H9 (cell line): ENCODE measurements at regions not wholly inside any gene's neighbourhood (a gene's known extent, or its start where the extent isn't known, plus 50 kb on each side); places are given as distances from the start of the nearest gene placed in this dataset.

ENCODE experiments used
- DNase-seq: peaks from one replicate; pipeline ENCODE4 v3.0.0-alpha.2; 2017
- H2AFZ ChIP-seq: one replicate; pipeline ENCODE4 v1.6.1; 2013; ENCODE audit warnings: mild to moderate bottlenecking, low read length, control low read depth, moderate library complexity
- H2AK5ac ChIP-seq: 2 replicates; pipeline ENCODE4 v1.6.1; 2013; ENCODE audit warnings: low read length, control low read depth, mixed read lengths; ENCODE audit not compliant: insufficient read length
- H2BK120ac ChIP-seq: one replicate; pipeline ENCODE4 v1.6.1; 2013; ENCODE audit warnings: low read depth, mild to moderate bottlenecking, low read length, control low read depth, inconsistent platforms; ENCODE audit not compliant: poor library complexity, severe bottlenecking
- H2BK12ac ChIP-seq: 2 replicates; pipeline ENCODE4 v1.6.1; 2013; ENCODE audit warnings: low read length, control low read depth, mixed read lengths, low read depth; ENCODE audit not compliant: insufficient read length
- H2BK15ac ChIP-seq: 2 replicates; pipeline ENCODE4 v1.6.1; 2013; ENCODE audit warnings: low read depth, low read length, control low read depth
- H2BK20ac ChIP-seq: one replicate; pipeline ENCODE4 v1.6.1; 2013; ENCODE audit warnings: low read depth, mild to moderate bottlenecking, low read length, control low read depth, inconsistent platforms; ENCODE audit not compliant: poor library complexity, severe bottlenecking
- H2BK5ac ChIP-seq: 2 replicates; pipeline ENCODE4 v1.6.1; 2013; ENCODE audit warnings: low read length, control low read depth, mixed read lengths; ENCODE audit not compliant: insufficient read length
- H3K14ac ChIP-seq: 2 replicates; pipeline ENCODE4 v1.6.1; 2013; ENCODE audit warnings: low read length, control low read depth; ENCODE audit not compliant: insufficient read depth
- H3K18ac ChIP-seq: 2 replicates; pipeline ENCODE4 v1.6.1; 2013; ENCODE audit warnings: low read depth, mild to moderate bottlenecking, mixed read lengths, low read length, control low read depth; ENCODE audit not compliant: insufficient read length
- H3K23ac ChIP-seq: 2 replicates; pipeline ENCODE4 v1.6.1; 2013; ENCODE audit warnings: low read length, control low read depth, mixed read lengths, low read depth; ENCODE audit not compliant: insufficient read length
- H3K23me2 ChIP-seq: 2 replicates; pipeline ENCODE4 v1.6.1; 2013; ENCODE audit warnings: low read depth, mild to moderate bottlenecking, mixed read lengths, low read length, control low read depth; ENCODE audit not compliant: insufficient read length, poor library complexity, severe bottlenecking
- H3K27ac ChIP-seq: 2 replicates; pipeline ENCODE4 v1.5.1; 2013; ENCODE audit warnings: low read length, control low read depth, mixed read lengths, low read depth; ENCODE audit not compliant: insufficient read length
- H3K27me3 ChIP-seq: 2 replicates; pipeline ENCODE4 v1.6.1; 2013; ENCODE audit warnings: low read length, control low read depth, inconsistent platforms; ENCODE audit not compliant: insufficient read depth
- H3K4ac ChIP-seq: 2 replicates; pipeline ENCODE4 v1.6.1; 2013; ENCODE audit warnings: low read depth, mild to moderate bottlenecking, control low read depth, inconsistent platforms, low read length, moderate library complexity
- H3K4me1 ChIP-seq: 2 replicates; pipeline ENCODE4 v1.6.1; 2013; ENCODE audit warnings: low read length, control low read depth, inconsistent platforms; ENCODE audit not compliant: insufficient read depth
- H3K4me2 ChIP-seq: 2 replicates; pipeline ENCODE4 v1.6.1; 2013; ENCODE audit warnings: low read length, control low read depth, mixed read lengths; ENCODE audit not compliant: insufficient read length, insufficient read depth
- H3K56ac ChIP-seq: 2 replicates; pipeline ENCODE4 v1.6.1; 2013; ENCODE audit warnings: low read depth, mild to moderate bottlenecking, mixed read lengths, low read length, control low read depth; ENCODE audit not compliant: insufficient read length
- H3K79me1 ChIP-seq: 2 replicates; pipeline ENCODE4 v1.6.1; 2013; ENCODE audit warnings: low read depth, mild to moderate bottlenecking, moderate library complexity, low read length, control low read depth, inconsistent platforms; ENCODE audit not compliant: insufficient read depth, poor library complexity, severe bottlenecking
- H3K79me2 ChIP-seq: 2 replicates; pipeline ENCODE4 v1.6.1; 2013; ENCODE audit warnings: low read length, control low read depth, inconsistent platforms; ENCODE audit not compliant: insufficient read depth
- H3K9ac ChIP-seq: 2 replicates; pipeline ENCODE4 v1.6.1; 2013; ENCODE audit warnings: low read length, control low read depth, mixed read lengths; ENCODE audit not compliant: insufficient read length; ENCODE audit errors: extremely low read depth
- H3K9me3 ChIP-seq: one replicate; pipeline ENCODE4 v1.6.1; 2013; ENCODE audit warnings: low read depth, low read length, inconsistent platforms; ENCODE audit not compliant: control insufficient read depth
- H3T11ph ChIP-seq: one replicate; pipeline ENCODE4 v1.6.1; 2013; ENCODE audit warnings: mild to moderate bottlenecking, low read length, control low read depth, inconsistent platforms
- H4K20me1 ChIP-seq: one replicate; pipeline ENCODE4 v1.6.1; 2013; ENCODE audit not compliant: control insufficient read depth, insufficient read length, insufficient read depth
- H4K5ac ChIP-seq: 2 replicates; pipeline ENCODE4 v1.6.1; 2013; ENCODE audit warnings: low read depth, mild to moderate bottlenecking, mixed read lengths, low read length, control low read depth; ENCODE audit not compliant: insufficient read length
- H4K8ac ChIP-seq: replicated peaks from 2 replicates; pipeline ENCODE4 v1.6.1; 2013; ENCODE audit warnings: low read length, control low read depth, mixed read lengths, low read depth; ENCODE audit not compliant: insufficient read length
- H4K91ac ChIP-seq: 2 replicates; pipeline ENCODE4 v1.6.1; 2013; ENCODE audit warnings: low read depth, mild to moderate bottlenecking, moderate library complexity, mixed read lengths, low read length, control low read depth; ENCODE audit not compliant: insufficient read length
- H3K27ac Mint-ChIP-seq, 3 experiments: 2 replicates in 2 of 3; 3 replicates in 1 of 3; pipeline ENCODE4 v1.8.0; 2020 to 2021; ENCODE audit warnings: mixed read lengths in 3 of 3, mild to moderate bottlenecking in 1 of 3, moderate library complexity in 1 of 3
- H3K27me3 Mint-ChIP-seq: 2 replicates; pipeline ENCODE4 v1.8.0; 2021; ENCODE audit warnings: low read depth, mild to moderate bottlenecking, moderate library complexity, mixed read lengths
- H3K36me3 Mint-ChIP-seq, 3 experiments: 2 replicates in 2 of 3; 3 replicates in 1 of 3; pipeline ENCODE4 v1.8.0; 2020 to 2021; ENCODE audit warnings: low read depth in 3 of 3, mixed read lengths in 3 of 3; ENCODE audit not compliant: insufficient read depth in 1 of 3
- H3K4me1 Mint-ChIP-seq, 2 experiments: 2 replicates each; pipeline ENCODE4 v1.8.0; 2020; ENCODE audit warnings: mixed read lengths in 2 of 2
- H3K4me3 Mint-ChIP-seq, 2 experiments: 2 replicates in 1 of 2; 3 replicates in 1 of 2; pipeline ENCODE4 v1.8.0; 2020 to 2021; ENCODE audit warnings: mild to moderate bottlenecking in 2 of 2, mixed read lengths in 2 of 2, moderate library complexity in 1 of 2
- H3K9me3 Mint-ChIP-seq, 2 experiments: 2 replicates in 1 of 2; 3 replicates in 1 of 2; pipeline ENCODE4 v1.8.0; 2020; ENCODE audit warnings: mild to moderate bottlenecking in 2 of 2, mixed read lengths in 2 of 2, moderate library complexity in 1 of 2
- WGBS: extraction: QIAGEN DNeasy Blood & Tissue Kit; methylation state at CpG from one replicate; pipeline ENCODE4 v1.1.7; 2013; ENCODE audit warnings: missing lambda C conversion rate, low lambda C conversion rate, mixed read lengths; ENCODE audit not compliant: insufficient read length; ENCODE audit errors: extremely low coverage; 5-methylcytosine and 5-hydroxymethylcytosine counted together
- TF ChIP-seq, protein P1 (sequence below): fragments of 200-600 bp; sonication (generic); conservative IDR thresholded peaks from 3 replicates; pipeline ENCODE4 v1.8.0; 2021; ENCODE audit warnings: antibody characterized with exemption, mild to moderate bottlenecking

DNA sequence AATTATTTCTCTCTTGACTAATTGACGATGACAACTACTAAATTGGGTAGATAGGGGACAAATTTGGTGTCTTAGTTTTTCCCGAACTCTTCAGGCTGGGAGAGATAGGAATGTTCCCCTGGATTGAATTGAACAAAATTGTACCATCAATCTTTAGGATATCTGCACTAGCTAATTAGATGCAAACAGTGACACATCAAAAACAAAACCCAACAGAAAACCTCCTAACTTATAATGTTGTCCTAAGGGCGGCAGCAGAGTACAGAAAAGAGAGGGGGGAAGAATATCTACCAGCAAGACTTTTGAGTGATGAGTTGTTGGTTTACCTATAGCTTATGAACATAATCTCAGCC lies 342.9 kb downstream of the INSIG2 start:
- no peaks in the 10 kb centered on the region for H4K20me1 ChIP-seq
- no peak overlapping the region for H3K14ac ChIP-seq
- no peak overlapping the region for H3K4me3 Mint-ChIP-seq
- H3K4me1 ChIP-seq: no peaks in the 10 kb centered on the region
- peaks cover 3% of the 10 kb centered on the region in 2 experiments; a peak in 3 of 5 replicates for H3K9me3 Mint-ChIP-seq
- H3K79me1 ChIP-seq: no peaks in the 10 kb centered on the region
- no peak for DNase-seq
- no peak overlapping the region for H3K27ac ChIP-seq
- no peak overlapping the region for H2BK15ac ChIP-seq
- H3K27ac Mint-ChIP-seq: no peak overlapping the region
- H3T11ph ChIP-seq: no peak overlapping the region
- 0 out of 7 replicates have a peak, but pooled peaks cover 0 to 4% (median 0%) of the 10 kb centered on the region in 3 experiments for H3K36me3 Mint-ChIP-seq
- H2BK5ac ChIP-seq: no peak overlapping the region
- H4K5ac ChIP-seq: no peak overlapping the region
- H3K9ac ChIP-seq: no peak overlapping the region
- no peak overlapping the region for H2BK20ac ChIP-seq
- peaks cover 21 to 29% of the 10 kb centered on the region in 2 experiments for H3K4me1 Mint-ChIP-seq
- H3K23ac ChIP-seq: no peak overlapping the region
- no peak overlapping the region for H3K4ac ChIP-seq
- no peak overlapping the region for H2BK12ac ChIP-seq
- H3K23me2 ChIP-seq: no peaks in the 10 kb centered on the region
- no peak overlapping the region for H3K4me2 ChIP-seq
- H4K91ac ChIP-seq: no peak overlapping the region
- no peak overlapping the region for H2AFZ ChIP-seq
- H3K79me2 ChIP-seq: no peaks in the 10 kb centered on the region
- H2AK5ac ChIP-seq: no peak overlapping the region
- no peak overlapping the region for H3K56ac ChIP-seq
- no peak overlapping the region for H4K8ac ChIP-seq
- no peaks in the 10 kb centered on the region for H3K27me3 ChIP-seq
- H3K9me3 ChIP-seq: no peaks in the 10 kb centered on the region
- H2BK120ac ChIP-seq: no peak overlapping the region
- no CpG with 5 or more reads among the region's 3 CpGs for WGBS
- H3K27me3 Mint-ChIP-seq: no peaks in the 10 kb centered on the region; the same call in 1 of the 2 replicates
- no peak overlapping the region for H3K18ac ChIP-seq
- TF ChIP-seq, protein P1, sequence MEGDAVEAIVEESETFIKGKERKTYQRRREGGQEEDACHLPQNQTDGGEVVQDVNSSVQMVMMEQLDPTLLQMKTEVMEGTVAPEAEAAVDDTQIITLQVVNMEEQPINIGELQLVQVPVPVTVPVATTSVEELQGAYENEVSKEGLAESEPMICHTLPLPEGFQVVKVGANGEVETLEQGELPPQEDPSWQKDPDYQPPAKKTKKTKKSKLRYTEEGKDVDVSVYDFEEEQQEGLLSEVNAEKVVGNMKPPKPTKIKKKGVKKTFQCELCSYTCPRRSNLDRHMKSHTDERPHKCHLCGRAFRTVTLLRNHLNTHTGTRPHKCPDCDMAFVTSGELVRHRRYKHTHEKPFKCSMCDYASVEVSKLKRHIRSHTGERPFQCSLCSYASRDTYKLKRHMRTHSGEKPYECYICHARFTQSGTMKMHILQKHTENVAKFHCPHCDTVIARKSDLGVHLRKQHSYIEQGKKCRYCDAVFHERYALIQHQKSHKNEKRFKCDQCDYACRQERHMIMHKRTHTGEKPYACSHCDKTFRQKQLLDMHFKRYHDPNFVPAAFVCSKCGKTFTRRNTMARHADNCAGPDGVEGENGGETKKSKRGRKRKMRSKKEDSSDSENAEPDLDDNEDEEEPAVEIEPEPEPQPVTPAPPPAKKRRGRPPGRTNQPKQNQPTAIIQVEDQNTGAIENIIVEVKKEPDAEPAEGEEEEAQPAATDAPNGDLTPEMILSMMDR: peak; percentile 34; the same call in 2 of the 3 replicates
